NCI-H2227 (cell line): ENCODE measurements at regions not wholly inside any gene's neighbourhood (a gene's known extent, or its start where the extent isn't known, plus 50 kb on each side); places are given as distances from the start of the nearest gene placed in this dataset.
"Not testable (repeated sequence)": the region's sequence is repeated elsewhere in the genome, so short reads cannot be mapped to it uniquely, and the experiment has no call there.

ENCODE experiments used
- DNase-seq: peaks from one replicate; lab custom pipeline; 2025; ENCODE audit not compliant: unreplicated experiment; lab: John Stamatoyannopoulos, UW

- DNase-seq: no peak
Observed at GRCh38 chr1:72442262-72442661, 159.9 kb upstream of the NEGR1 start.

- no peak for DNase-seq
Observed at GRCh38 chr1:72439036-72439435, 156.7 kb upstream of the NEGR1 start.

GRCh38 chr1:72438270-72438669 is 155.9 kb upstream of the NEGR1 start:
- no peak for DNase-seq

DNA sequence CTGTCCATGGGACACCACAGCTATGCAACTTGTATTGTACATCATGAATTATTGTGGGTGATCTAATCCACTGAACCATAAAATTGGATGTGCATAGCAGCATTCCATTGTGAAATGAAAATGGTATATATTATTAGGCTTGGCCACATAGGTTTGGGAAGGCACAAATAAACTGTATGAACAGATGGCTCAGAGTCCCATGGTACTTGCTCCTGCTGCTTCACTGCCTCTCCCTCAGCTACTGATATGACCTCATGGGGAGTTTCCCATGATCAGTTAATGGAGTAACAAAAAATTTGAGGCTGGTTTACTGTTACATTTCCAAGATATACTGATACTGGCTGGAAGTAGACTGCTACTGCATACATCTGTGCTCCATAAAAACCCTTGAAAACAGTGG is 152.7 kb upstream of the NEGR1 start:
- no peak for DNase-seq

GRCh38 chr1:72434070-72434469 is 151.7 kb upstream of the NEGR1 start:
- no peak for DNase-seq

- DNase-seq: no peak
Observed at GRCh38 chr1:72433591-72433990, 151.3 kb upstream of the NEGR1 start.

- no peak for DNase-seq
Observed at GRCh38 chr1:72432645-72433267, 150.4 kb upstream of the NEGR1 start.

- DNase-seq: no peak
Observed at GRCh38 chr1:72431810-72432209, 149.5 kb upstream of the NEGR1 start.

GRCh38 chr1:72428276-72428675 is 145.9 kb upstream of the NEGR1 start:
- not testable (repeated sequence) for DNase-seq

GRCh38 chr1:72419229-72419628 is 136.9 kb upstream of the NEGR1 start:
- no peak for DNase-seq

DNA sequence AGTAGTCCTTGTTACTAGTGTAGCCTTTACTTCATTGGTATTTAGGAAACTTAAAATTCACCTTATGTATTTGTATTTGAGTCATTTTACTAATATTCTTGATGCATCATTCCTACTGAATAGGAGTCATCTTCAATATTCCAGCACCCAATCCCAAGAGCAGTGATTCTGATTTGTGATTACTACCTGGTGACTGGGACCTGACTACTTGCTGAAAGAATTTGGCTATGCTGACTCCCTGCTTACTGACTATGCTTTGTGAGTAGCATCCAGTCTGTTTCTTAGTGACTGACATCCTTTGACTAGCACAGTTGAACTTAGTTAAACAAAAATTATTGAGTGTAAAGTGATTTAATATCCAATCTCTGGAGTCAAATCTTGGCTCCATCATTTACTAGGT is 129.9 kb upstream of the NEGR1 start:
- no peak for DNase-seq

GRCh38 chr1:72399807-72400206 is 117.5 kb upstream of the NEGR1 start:
- DNase-seq: no peak

DNA sequence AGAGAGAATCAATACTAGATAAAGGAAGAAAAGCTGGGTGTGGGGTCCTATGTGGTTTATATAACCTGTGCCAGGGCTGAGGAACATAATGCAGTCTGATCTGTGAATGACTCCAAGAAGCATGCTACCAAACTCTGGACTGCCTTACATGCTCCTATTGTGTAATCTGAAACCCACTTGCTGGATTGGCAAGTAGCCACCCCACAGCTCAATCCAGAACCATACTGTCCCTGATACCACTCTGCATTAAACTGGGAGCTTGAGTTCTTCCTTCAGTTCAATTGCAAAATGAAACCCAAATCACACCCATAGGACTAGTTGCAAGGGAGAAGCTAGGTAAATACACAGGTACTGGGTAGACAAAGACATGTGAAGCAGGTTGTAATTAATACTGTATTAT is 115.4 kb upstream of the NEGR1 start:
- DNase-seq: no peak

GRCh38 chr1:72394457-72394856 is 112.1 kb upstream of the NEGR1 start:
- DNase-seq: no peak

DNA sequence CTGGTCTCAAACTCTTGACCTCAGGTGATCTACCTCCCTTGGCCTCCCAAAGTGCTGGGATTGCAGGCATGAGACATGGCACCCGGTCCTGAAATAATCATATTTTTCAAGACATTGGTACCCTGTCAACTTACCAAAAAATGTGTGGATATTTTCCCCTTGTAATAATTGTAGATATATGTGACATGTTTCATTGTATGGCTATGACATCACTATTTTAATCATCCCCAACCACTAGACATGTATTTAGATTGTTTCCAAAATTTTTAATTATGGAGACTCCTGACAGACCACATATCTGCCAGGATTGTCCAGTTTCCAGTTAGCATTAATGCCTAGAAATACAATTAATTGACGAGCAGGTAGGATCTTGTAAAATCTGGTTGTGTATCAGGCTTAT is 96.7 kb upstream of the NEGR1 start:
- DNase-seq: no peak

DNA sequence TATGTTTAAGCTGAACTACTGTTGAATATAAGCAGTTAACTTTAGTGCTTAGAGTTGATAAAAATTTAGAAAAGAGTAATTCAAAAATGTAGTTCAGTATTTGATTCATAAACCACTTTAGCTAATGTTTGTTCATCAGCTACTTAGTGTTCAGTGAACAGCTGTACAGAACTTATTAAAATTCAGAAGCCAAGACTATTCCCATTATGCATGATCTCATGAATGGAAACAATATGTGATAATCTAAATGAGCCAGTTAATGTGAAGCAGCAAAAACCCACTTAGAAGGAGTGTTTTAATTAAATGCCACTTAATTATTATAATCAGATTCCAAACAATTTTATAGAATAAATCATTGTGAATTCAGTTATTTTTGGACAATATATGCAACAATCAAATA is 92.9 kb upstream of the NEGR1 start:
- DNase-seq: no peak

- no peak for DNase-seq
Observed at GRCh38 chr1:72371259-72372035, 89.1 kb upstream of the NEGR1 start.

GRCh38 chr1:72370836-72371235 is 88.5 kb upstream of the NEGR1 start:
- DNase-seq: not testable (repeated sequence)

GRCh38 chr1:72369069-72369757 is 86.9 kb upstream of the NEGR1 start:
- no peak for DNase-seq

- no peak for DNase-seq
Observed at GRCh38 chr1:72366466-72366865, 84.1 kb upstream of the NEGR1 start.

DNA sequence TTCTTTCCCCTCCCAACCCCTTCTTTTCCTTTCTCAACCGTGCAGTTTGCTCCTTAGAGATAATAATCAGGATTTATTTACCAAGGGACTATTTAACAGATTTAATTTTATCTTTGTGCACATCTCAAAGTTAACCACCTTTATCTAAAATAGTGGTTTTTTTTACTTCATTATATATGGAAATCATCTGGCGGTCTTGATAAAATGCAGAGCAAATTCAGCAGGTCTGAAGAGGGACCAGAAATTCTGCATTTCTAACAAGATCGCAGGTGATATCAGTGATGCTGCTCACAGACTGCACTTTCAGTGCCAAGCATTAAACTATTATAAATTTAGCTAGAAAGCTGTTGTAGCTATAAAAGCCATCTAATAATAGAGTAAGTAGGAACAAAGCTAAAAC is 83.4 kb upstream of the NEGR1 start:
- no peak for DNase-seq

GRCh38 chr1:72362538-72362937 is 80.2 kb upstream of the NEGR1 start:
- no peak for DNase-seq
